ENCODE measurements at regions not wholly inside any gene's neighbourhood (a gene's known extent, or its start where the extent isn't known, plus 50 kb on each side); places are given as distances from the start of the nearest gene placed in this dataset.

DNA sequence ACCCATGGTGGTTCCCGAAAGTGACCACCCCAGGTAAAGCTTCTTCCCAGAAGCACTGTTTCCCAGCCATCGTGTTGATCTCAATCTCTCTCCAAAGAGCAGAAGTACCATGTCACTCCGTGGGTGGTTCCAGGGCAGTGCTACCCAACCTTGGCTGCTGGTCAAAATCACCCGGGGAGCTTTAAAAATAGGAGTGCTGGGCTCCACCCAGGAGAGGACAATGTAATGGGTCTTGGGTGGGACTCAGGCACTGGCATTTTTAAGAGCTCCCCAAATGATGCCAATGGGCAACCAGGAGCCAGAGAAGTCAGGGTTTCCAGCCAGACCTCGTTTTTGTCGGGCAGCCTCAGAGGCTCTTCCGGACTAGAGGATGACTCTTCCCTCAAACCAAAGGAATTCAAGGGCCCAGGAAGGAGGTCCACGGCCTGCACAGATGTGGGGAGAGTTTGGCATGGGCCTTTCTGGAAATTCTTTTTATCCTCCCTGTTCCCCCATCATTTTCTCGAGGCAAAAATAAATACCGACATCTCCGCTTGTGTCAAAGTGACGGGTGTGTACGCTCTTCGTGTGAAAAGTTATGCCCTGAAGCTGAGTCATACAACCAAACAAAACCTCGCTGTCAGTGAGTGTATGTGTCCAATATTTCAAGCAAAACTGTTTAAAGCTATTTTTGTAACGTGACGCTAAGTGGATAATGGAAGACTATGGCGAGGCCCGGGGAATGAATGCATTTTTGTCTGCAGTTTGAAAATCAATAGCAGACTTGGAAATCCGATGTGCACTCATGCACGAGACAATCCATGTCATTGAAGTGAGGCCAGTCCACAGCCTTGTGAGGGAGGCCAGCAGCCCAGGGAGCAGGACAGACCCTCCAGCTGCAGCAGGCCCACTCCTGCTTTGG, 364.1 kb downstream of the FOXL1 start:
- TF ChIP-seq, protein P1, sequence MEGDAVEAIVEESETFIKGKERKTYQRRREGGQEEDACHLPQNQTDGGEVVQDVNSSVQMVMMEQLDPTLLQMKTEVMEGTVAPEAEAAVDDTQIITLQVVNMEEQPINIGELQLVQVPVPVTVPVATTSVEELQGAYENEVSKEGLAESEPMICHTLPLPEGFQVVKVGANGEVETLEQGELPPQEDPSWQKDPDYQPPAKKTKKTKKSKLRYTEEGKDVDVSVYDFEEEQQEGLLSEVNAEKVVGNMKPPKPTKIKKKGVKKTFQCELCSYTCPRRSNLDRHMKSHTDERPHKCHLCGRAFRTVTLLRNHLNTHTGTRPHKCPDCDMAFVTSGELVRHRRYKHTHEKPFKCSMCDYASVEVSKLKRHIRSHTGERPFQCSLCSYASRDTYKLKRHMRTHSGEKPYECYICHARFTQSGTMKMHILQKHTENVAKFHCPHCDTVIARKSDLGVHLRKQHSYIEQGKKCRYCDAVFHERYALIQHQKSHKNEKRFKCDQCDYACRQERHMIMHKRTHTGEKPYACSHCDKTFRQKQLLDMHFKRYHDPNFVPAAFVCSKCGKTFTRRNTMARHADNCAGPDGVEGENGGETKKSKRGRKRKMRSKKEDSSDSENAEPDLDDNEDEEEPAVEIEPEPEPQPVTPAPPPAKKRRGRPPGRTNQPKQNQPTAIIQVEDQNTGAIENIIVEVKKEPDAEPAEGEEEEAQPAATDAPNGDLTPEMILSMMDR (IDR thresholded peaks at IDR 0.05; ENCODE audit: low read depth, low read length, missing input control) = no peak
- TF ChIP-seq, protein P2, sequence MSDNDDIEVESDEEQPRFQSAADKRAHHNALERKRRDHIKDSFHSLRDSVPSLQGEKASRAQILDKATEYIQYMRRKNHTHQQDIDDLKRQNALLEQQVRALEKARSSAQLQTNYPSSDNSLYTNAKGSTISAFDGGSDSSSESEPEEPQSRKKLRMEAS (IDR thresholded peaks at IDR 0.05) = no peak
- TF ChIP-seq, protein P3, sequence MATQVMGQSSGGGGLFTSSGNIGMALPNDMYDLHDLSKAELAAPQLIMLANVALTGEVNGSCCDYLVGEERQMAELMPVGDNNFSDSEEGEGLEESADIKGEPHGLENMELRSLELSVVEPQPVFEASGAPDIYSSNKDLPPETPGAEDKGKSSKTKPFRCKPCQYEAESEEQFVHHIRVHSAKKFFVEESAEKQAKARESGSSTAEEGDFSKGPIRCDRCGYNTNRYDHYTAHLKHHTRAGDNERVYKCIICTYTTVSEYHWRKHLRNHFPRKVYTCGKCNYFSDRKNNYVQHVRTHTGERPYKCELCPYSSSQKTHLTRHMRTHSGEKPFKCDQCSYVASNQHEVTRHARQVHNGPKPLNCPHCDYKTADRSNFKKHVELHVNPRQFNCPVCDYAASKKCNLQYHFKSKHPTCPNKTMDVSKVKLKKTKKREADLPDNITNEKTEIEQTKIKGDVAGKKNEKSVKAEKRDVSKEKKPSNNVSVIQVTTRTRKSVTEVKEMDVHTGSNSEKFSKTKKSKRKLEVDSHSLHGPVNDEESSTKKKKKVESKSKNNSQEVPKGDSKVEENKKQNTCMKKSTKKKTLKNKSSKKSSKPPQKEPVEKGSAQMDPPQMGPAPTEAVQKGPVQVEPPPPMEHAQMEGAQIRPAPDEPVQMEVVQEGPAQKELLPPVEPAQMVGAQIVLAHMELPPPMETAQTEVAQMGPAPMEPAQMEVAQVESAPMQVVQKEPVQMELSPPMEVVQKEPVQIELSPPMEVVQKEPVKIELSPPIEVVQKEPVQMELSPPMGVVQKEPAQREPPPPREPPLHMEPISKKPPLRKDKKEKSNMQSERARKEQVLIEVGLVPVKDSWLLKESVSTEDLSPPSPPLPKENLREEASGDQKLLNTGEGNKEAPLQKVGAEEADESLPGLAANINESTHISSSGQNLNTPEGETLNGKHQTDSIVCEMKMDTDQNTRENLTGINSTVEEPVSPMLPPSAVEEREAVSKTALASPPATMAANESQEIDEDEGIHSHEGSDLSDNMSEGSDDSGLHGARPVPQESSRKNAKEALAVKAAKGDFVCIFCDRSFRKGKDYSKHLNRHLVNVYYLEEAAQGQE (IDR thresholded peaks at IDR 0.05) = no peak
- no peak for TF ChIP-seq JUND (IDR thresholded peaks at IDR 0.05)

All from liver (tissue), 3 donors.